Adipocyte (in vitro differentiated cells): ENCODE measurements at regions not wholly inside any gene's neighbourhood (a gene's known extent, or its start where the extent isn't known, plus 50 kb on each side); places are given as distances from the start of the nearest gene placed in this dataset.
"Not testable (repeated sequence)": the region's sequence is repeated elsewhere in the genome, so short reads cannot be mapped to it uniquely, and the experiment has no call there.

Experiments
- DNase-seq: peaks from one replicate; pipeline ENCODE4 v3.0.0-alpha.2; 2015; ENCODE audit warnings: low read depth
- H3K27me3 ChIP-seq: replicated peaks from 2 replicates; pipeline ENCODE4 v1.7.0; 2013; ENCODE audit warnings: mild to moderate bottlenecking, low read length, moderate library complexity; ENCODE audit not compliant: control insufficient read depth, insufficient read depth
- H3K36me3 ChIP-seq: 2 replicates; pipeline ENCODE4 v1.7.0; 2013; ENCODE audit warnings: low read length, mild to moderate bottlenecking, moderate library complexity; ENCODE audit not compliant: control insufficient read depth, insufficient read depth, severe bottlenecking
- H3K4me1 ChIP-seq: 2 replicates; pipeline ENCODE4 v1.7.0; 2013; ENCODE audit warnings: mild to moderate bottlenecking, low read length, moderate library complexity; ENCODE audit not compliant: control insufficient read depth, insufficient read depth
- H3K4me3 ChIP-seq: 2 replicates; pipeline ENCODE4 v1.7.0; 2013; ENCODE audit warnings: mild to moderate bottlenecking, low read length, moderate library complexity
- H3K9ac ChIP-seq: 2 replicates; pipeline ENCODE4 v1.7.0; 2013; ENCODE audit warnings: mild to moderate bottlenecking, low read length, moderate library complexity
- H3K9me3 ChIP-seq: 2 replicates; pipeline ENCODE4 v1.7.0; 2013; ENCODE audit warnings: mild to moderate bottlenecking, low read length, moderate library complexity; ENCODE audit not compliant: control insufficient read depth

DNA sequence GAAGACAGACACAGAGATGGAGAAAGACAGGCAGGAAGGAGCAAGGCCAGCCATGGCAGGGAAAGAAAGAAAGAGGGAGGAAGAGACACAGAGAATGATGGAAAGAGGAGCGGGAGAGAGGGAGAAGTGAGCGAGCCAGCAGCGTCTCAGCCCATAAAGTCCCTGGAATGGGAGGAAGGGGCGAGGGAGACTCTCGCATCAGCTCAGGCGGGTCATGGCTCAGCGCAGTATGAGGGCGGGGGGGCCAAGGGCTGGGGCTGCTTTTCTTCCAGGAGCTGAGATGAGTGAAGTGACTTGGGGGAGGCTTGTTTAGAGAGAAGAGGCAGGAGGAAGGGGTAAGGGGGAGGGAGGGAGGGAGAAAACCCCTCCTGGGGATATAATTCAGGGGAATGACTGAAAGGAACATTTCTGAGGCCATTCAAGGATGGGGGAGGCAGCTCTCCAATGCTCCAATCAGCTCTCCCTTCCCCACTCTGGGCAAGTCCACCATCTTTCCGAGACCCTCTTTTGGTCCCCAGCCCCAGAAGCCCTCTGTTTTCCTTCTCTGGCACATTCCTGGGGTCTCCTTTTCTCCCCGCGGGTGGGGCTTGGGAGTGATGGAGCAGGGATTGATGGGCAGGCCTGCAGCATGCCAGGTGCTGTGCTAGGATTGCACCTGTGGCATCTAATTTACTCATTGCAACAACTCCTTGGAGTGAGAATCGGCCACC is 87.9 kb downstream of the HIF1AN start:
- Histone ChIP-seq H3K4me1 (no peaks in the 10 kb centered on the region), H3K27me3 (peaks cover 65% of the 10 kb centered on the region), H3K9me3 (peaks cover 4% of the 10 kb centered on the region), H3K36me3 (no peaks in the 10 kb centered on the region), H3K9ac (no peak overlapping the region), H3K4me3 (no peak overlapping the region)
- DNase-seq = no peak

DNA sequence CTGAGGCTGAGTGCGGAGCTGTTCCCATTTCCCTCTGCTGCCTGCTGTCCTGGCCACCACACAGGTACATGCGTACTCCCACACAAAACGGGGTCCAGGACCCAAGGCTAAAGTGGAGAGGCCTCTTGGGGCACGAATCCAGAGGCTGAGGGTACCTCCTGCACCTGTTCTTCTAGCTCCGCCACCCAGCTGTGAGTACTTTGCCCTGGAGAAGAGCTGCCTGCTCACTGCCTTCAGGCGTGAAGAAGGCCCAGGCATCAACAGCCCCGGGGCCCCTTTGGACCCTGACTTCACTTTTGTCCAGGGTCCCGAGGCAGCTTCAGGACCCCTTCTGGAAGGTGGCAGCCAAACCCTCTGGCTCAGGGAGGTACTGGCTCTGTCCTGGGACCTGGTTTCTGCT is 88.6 kb downstream of the HIF1AN start:
- Histone ChIP-seq H3K4me3 (no peak overlapping the region), H3K9ac (no peak overlapping the region), H3K36me3 (no peaks in the 10 kb centered on the region), H3K27me3 (peaks cover 60% of the 10 kb centered on the region), H3K9me3 (peaks cover 4% of the 10 kb centered on the region), H3K4me1 (no peaks in the 10 kb centered on the region)
- no peak for DNase-seq

DNA sequence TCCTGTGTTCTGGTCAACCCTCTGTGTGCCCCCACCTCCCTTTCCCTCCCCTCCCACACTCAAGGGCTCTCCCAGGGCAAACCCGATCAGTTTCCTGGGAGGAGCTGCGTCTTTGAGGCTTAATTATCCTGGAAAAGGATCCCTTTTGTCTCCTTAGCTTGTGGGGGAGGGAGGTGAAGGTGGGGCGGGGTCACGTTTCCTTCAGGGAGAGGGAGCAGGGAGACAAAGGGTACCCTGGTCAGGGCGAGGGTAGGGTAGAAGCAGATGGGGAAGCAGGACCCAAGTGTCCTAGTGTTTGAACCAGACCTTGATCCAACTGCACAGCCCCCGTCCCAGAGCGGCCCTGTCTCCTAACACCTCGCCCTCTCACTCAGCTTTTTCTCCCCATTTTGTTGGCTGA is 90.1 kb downstream of the HIF1AN start:
- H3K4me1 ChIP-seq = no peaks in the 10 kb centered on the region
- no peak overlapping the region for H3K9ac ChIP-seq
- H3K27me3 ChIP-seq = peaks cover 56% of the 10 kb centered on the region
- H3K36me3 ChIP-seq = no peaks in the 10 kb centered on the region
- H3K9me3 ChIP-seq = peaks cover 4% of the 10 kb centered on the region
- H3K4me3 ChIP-seq = no peak overlapping the region
- no peak for DNase-seq

DNA sequence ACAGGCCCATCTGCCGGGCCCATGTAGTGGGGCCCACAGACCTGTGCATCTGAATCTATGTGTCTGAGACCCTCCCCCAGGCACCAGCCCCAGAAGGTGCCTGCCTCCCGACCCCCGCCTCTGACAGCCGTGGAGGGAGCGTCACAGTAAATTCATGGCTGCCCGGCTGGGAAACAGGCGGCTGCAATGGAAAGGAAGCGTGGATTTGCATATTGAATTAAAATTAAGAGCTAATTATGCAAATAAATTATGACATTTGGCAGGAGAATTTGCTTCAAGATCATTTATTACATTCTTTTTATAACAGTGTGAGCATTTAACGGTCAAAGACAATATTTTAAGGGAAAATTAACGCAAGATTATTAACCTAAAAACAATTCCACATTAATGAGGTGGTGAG is 92.3 kb downstream of the HIF1AN start:
- H3K4me3 ChIP-seq = no peak overlapping the region
- peaks cover 4% of the 10 kb centered on the region for H3K9me3 ChIP-seq
- peaks cover 57% of the 10 kb centered on the region for H3K27me3 ChIP-seq
- DNase-seq = no peak
- H3K9ac ChIP-seq = no peak overlapping the region
- no peaks in the 10 kb centered on the region for H3K36me3 ChIP-seq
- no peaks in the 10 kb centered on the region for H3K4me1 ChIP-seq

DNA sequence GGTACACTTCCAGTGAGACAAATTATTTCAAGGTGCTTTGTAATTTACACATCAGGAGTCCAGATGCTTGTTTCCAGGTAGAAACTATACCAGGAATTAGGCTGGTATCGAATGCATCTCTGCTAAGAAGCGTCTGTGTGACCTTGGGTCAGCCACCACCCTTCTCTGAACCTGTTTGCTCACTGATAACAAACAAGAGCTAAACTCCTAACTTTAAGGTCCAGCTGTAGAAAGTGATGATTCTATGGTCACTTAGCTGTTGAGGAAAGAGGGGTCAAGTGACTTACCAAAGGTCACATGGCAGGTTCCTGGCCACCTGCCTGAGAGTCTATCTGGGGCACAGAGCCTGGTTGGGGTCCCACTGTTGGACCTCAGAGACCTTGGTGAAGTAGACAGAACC is 95.4 kb downstream of the HIF1AN start:
- H3K9ac ChIP-seq = no peak overlapping the region
- peaks cover 4% of the 10 kb centered on the region for H3K9me3 ChIP-seq
- no peaks in the 10 kb centered on the region for H3K36me3 ChIP-seq
- H3K4me3 ChIP-seq = no peak overlapping the region
- no peaks in the 10 kb centered on the region for H3K4me1 ChIP-seq
- no peak for DNase-seq
- H3K27me3 ChIP-seq = peaks cover 47% of the 10 kb centered on the region

DNA sequence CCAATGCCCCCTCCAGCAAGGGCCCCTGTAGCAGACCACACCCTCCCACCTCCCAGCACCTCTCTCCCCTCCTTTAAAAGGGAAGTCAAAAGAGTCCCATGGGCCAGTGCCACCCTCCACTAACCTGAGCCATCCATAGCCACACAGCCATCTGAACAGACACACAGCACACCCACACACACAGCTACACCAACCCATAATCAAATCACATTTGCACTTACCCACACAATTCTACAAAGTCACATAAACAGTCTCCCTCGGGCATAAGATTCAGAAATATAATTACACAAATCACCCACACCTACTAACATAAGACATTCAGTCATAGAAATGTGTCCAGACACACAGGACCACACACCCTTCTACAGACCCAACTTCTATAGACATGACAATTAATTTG is 96.3 kb downstream of the HIF1AN start:
- no peak for DNase-seq
- Histone ChIP-seq H3K9me3 (no peaks in the 10 kb centered on the region), H3K4me3 (no peak overlapping the region), H3K27me3 (peaks cover 48% of the 10 kb centered on the region), H3K4me1 (no peaks in the 10 kb centered on the region), H3K9ac (no peak overlapping the region), H3K36me3 (no peaks in the 10 kb centered on the region)

DNA sequence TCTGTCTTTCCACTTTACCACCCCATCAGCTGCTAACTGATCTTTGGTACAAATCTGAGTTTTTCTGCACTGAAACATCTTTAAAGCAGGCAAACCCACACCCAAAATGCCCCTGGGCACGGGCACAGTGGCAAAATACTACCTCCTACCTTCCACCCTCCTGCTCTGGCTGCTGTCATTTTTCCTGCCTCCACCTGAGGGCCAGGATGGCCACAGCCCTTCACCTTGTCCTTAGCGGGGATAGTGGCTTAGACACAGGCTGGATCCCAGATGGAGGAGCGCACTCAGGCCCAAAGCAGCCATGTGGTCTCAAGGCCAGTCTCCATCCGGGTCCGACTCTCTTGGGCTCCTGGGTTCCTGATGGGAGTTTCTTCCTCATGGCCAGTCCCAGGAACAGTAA is 98.3 kb downstream of the HIF1AN start:
- Histone ChIP-seq H3K27me3 (peaks cover 59% of the 10 kb centered on the region), H3K9me3 (no peaks in the 10 kb centered on the region), H3K4me1 (no peaks in the 10 kb centered on the region), H3K36me3 (no peaks in the 10 kb centered on the region), H3K4me3 (no peak overlapping the region), H3K9ac (no peak overlapping the region)
- DNase-seq = no peak

DNA sequence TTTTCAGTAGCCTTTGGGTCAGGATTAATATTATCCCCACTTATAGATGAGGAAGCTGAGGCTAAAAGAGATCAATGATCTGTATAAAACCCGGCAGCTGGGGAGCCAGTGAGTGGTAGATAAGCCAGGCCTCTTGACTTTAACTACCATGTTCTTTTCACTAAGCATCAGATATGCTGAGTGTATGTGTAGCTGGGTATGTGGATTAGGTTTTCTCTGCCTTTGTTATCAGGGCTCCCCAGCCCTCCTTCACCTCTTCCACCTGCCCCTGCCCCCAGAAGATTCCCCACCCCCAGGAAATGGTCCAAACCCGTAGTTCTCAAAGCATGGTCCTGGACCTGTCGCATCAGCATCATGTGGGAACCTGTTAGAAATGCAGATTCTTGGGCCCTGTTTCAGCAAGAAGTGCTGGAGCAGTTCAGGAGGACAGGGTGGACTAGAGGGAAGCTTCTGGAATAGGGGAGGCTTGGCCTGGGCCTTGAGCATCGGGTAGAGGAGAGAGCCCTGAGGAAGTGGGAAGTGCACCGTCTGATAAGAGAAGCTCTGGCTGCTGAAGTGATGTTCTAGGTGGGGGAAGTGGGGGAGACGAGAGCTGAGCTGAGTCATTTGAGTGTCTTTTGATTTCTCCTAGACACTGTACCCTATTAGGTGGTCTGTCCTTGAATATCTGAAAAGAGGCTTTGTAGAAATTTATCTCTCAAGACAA is 101.3 kb downstream of the HIF1AN start:
- Histone ChIP-seq H3K9ac (no peak overlapping the region), H3K36me3 (no peaks in the 10 kb centered on the region), H3K4me1 (no peaks in the 10 kb centered on the region), H3K9me3 (no peaks in the 10 kb centered on the region), H3K4me3 (no peak overlapping the region), H3K27me3 (peaks cover 69% of the 10 kb centered on the region)
- no peak for DNase-seq

DNA sequence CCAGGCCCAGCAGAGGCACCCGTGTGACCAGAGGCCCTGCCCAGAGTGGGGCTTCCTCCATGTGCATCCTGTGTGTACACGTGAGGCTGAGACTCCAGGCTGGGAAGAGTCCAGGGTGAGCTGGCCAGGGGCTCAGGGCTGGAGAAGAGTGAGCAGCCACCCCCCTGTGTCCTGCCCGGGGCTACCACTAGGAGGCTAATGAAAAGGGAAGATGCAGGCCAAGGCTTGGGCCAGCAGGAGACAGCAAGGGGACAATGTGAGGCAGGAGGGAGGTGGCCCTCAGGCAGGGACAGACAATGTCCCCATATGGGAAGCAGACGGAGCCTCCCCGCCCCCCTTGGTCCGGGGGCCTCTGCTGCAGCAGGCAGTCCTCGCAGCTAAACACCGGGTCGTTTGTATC is 102.0 kb downstream of the HIF1AN start:
- Histone ChIP-seq H3K9ac (no peak overlapping the region), H3K4me3 (no peak overlapping the region), H3K27me3 (peaks cover 71% of the 10 kb centered on the region), H3K9me3 (no peaks in the 10 kb centered on the region), H3K36me3 (no peaks in the 10 kb centered on the region), H3K4me1 (no peaks in the 10 kb centered on the region)
- DNase-seq = no peak

DNA sequence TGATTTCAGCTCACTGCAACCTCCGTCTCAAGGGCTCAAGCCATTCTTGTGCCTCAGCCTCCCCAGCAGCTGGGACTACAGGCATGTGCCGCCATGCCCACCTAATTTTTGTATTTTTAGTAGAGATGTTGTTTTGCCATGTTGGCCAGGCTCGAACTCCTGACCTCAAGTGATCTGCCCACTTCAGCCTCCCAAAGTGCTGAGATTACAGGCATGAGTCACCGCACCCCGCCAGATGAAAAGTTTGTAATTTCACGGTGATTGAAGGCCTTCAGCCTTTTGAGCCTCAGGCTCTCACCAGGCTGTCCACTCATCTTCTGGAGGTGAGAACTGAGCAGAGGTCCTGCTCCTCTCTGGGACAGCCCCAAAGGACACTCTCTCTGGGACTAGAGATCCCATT is 103.2 kb downstream of the HIF1AN start:
- H3K27me3 ChIP-seq = peaks cover 72% of the 10 kb centered on the region
- H3K9ac ChIP-seq, H3K4me3 ChIP-seq, H3K36me3 ChIP-seq, H3K4me1 ChIP-seq, DNase-seq, H3K9me3 ChIP-seq: not testable (repeated sequence)

DNA sequence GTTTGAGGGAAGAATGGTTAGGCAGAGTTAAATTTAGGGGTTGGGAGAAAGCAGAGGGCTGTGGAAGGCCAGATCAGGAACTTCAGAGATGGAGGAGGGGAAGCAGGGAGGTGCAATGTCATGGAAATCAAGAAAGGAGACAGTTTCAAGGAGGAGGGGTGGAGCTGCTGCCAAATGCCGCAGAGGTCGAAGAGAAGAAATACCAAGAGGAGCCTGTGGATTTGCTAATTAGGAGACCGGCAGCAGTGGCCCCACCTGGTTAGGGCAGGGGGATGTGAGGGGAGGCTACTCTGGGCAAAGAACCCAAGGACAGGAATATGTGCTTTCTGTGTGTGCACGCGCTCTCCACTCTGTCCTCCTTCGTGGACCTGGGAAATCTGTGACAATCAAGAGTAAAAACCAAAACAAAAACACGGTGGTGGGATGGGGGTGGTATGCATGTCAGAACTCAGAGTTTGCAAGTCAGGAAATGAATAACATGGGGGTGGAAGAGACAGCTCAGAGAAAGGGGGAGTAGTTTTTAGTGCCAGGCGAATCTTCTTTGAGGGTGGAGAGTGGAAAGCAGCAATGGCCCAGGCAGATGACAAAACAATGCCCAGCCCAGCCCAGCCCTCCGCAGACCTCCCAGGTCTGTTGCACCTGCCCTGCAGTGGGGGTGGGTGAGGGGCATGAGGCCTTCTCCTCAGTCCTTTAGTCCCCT is 102.9 kb upstream of the PAX2 start:
- Histone ChIP-seq H3K4me1 (no peaks in the 10 kb centered on the region), H3K9me3 (no peaks in the 10 kb centered on the region), H3K27me3 (peaks cover 70% of the 10 kb centered on the region), H3K4me3 (no peak overlapping the region), H3K9ac (no peak overlapping the region), H3K36me3 (no peaks in the 10 kb centered on the region)
- no peak for DNase-seq
